A673 (cell line): ENCODE measurements at regions not wholly inside any gene's neighbourhood (a gene's known extent, or its start where the extent isn't known, plus 50 kb on each side); places are given as distances from the start of the nearest gene placed in this dataset.

Experiments used
- BruUV-seq: library from RNA; stranded (reverse); fragments of 400-500 nt; replicated peaks from 2 replicates; lab custom pipeline; 2021; lab: Mats Ljungman, UMichigan
- CTCF ChIA-PET: fragments of 300-600 bp; sonication (Branson Sonifier 250); formaldehyde crosslinking; loops from one replicate; lab custom pipeline; 2022; ENCODE audit warnings: antibody characterized with exemption; lab: Charles Lee
- POLR2A ChIA-PET: fragments of 300-600 bp; sonication (Branson Sonifier 250); formaldehyde crosslinking; loops from one replicate; lab custom pipeline; 2022; ENCODE audit warnings: antibody characterized with exemption; ENCODE audit not compliant: low non-redundant PET; lab: Charles Lee
- DNase-seq: peaks from one replicate; pipeline ENCODE4 v3.0.0-alpha.2; 2015; ENCODE audit warnings: low spot score
- H3K27ac ChIP-seq: fragments of 200-600 bp; sonication (generic); 2 replicates; pipeline ENCODE4 v1.5.1; 2016; ENCODE audit warnings: mixed run types, low read depth, mild to moderate bottlenecking, mixed read lengths, antibody characterized with exemption, low read length; ENCODE audit not compliant: poor library complexity, severe bottlenecking
- H3K27me3 ChIP-seq: fragments of 200-600 bp; sonication (generic); replicated peaks from 2 replicates; pipeline ENCODE4 v1.6.1; 2017; ENCODE audit warnings: mixed run types, low read depth, mild to moderate bottlenecking, mixed read lengths, antibody characterized with exemption, low read length; ENCODE audit not compliant: insufficient read depth, poor library complexity
- H3K36me3 ChIP-seq: fragments of 200-600 bp; sonication (generic); 2 replicates; pipeline ENCODE4 v1.6.1; 2016; ENCODE audit warnings: mixed run types, mild to moderate bottlenecking, mixed read lengths, antibody characterized with exemption, low read length; ENCODE audit not compliant: insufficient read depth, poor library complexity, severe bottlenecking
- H3K4me1 ChIP-seq: fragments of 200-600 bp; sonication (generic); 2 replicates; pipeline ENCODE4 v1.6.1; 2017; ENCODE audit warnings: mixed run types, mild to moderate bottlenecking, mixed read lengths, antibody characterized with exemption, low read length; ENCODE audit not compliant: insufficient read depth, poor library complexity, severe bottlenecking
- H3K4me3 ChIP-seq: fragments of 200-600 bp; sonication (generic); 2 replicates; pipeline ENCODE4 v1.5.1; 2016; ENCODE audit warnings: low read depth, mixed run types, mild to moderate bottlenecking, mixed read lengths, low read length; ENCODE audit not compliant: poor library complexity, severe bottlenecking
- H3K9me3 ChIP-seq: fragments of 200-600 bp; sonication (generic); 2 replicates; pipeline ENCODE4 v1.6.1; 2016; ENCODE audit warnings: mixed run types, low read depth, mild to moderate bottlenecking, mixed read lengths, antibody characterized with exemption, low read length; ENCODE audit not compliant: poor library complexity, severe bottlenecking
- EZH2 ChIP-seq: fragments of 200-600 bp; sonication (generic); IDR thresholded peaks from 2 replicates; pipeline ENCODE4 v1.6.1; 2017; ENCODE audit warnings: borderline replicate concordance, low read depth, mild to moderate bottlenecking, mixed read lengths, antibody characterized with exemption, low read length; ENCODE audit not compliant: poor library complexity, severe bottlenecking
- intact Hi-C: fragments of 100-400 bp; cut with micrococcal nuclease; formaldehyde crosslinking; loops from one replicate; pipeline ENCODE4 v1.10.0; 2022; ENCODE audit not compliant: unreplicated experiment
- TF ChIP-seq, protein P1 (sequence below): fragments of 300-800, 200-600 bp; sonication (generic); conservative IDR thresholded peaks from 2 replicates; pipeline ENCODE4 v1.5.1; 2017; ENCODE audit warnings: low read depth, mild to moderate bottlenecking, antibody characterized with exemption, low read length, moderate library complexity, mixed read lengths

DNA sequence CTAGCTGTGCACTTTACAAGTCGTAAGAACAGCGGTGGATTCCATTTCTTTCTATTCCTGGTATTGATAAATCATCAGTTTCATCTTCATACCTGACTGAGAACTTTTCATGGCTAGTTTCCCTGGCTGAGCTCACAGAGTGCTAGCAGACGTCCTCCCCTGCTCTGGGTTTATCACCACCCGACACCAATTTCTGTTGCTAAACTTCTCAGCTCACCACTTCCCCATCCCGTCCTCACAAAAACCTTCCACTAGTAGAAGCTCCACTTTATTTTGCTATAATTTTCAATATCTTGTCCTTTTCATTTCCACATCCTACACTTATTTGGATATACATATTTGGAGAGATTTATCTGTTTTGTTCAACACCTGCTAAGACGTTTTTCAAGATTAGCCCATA is 869.4 kb upstream of the FRG1 start:
- H3K36me3 ChIP-seq: no peaks in the 10 kb centered on the region
- TF ChIP-seq, protein P1, sequence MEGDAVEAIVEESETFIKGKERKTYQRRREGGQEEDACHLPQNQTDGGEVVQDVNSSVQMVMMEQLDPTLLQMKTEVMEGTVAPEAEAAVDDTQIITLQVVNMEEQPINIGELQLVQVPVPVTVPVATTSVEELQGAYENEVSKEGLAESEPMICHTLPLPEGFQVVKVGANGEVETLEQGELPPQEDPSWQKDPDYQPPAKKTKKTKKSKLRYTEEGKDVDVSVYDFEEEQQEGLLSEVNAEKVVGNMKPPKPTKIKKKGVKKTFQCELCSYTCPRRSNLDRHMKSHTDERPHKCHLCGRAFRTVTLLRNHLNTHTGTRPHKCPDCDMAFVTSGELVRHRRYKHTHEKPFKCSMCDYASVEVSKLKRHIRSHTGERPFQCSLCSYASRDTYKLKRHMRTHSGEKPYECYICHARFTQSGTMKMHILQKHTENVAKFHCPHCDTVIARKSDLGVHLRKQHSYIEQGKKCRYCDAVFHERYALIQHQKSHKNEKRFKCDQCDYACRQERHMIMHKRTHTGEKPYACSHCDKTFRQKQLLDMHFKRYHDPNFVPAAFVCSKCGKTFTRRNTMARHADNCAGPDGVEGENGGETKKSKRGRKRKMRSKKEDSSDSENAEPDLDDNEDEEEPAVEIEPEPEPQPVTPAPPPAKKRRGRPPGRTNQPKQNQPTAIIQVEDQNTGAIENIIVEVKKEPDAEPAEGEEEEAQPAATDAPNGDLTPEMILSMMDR: no peak
- no peak for TF ChIP-seq EZH2
- BruUV-seq: no TSS peak
- CTCF ChIA-PET: no interaction called here
- H3K4me1 ChIP-seq: no peaks in the 10 kb centered on the region
- H3K27me3 ChIP-seq: peaks cover 64% of the 10 kb centered on the region
- H3K4me3 ChIP-seq: no peak overlapping the region
- H3K27ac ChIP-seq: no peak overlapping the region
- intact Hi-C loops: no loop called here
- POLR2A ChIA-PET: interaction anchor here (0.6 kb wide), 1 partner anchor 1105 kb away, joined by 6 read pairs; no protein-coding TSS in a partner anchor
- no peak for DNase-seq
- no peaks in the 10 kb centered on the region for H3K9me3 ChIP-seq

DNA sequence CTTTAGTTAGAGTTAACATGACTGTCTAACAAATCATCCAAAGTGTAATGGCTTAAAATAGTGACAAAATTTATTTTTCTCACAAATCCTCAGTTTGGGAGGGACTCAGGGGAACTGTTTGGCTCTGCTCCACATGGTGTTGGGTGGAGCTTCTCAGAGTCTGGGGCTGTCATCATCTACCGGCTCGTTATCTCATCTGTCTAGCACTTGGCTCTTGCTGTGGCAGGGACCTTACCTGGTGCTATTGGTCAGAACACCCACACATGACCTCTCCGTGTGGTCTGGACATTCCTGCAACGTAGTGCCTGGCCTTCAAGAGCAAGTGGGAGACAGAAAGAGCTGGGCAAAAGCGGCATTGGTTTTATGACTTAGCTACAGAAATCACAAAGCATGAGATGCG is 866.9 kb upstream of the FRG1 start:
- no peaks in the 10 kb centered on the region for H3K4me1 ChIP-seq
- no peaks in the 10 kb centered on the region for H3K36me3 ChIP-seq
- H3K9me3 ChIP-seq: no peaks in the 10 kb centered on the region
- ChIA-PET CTCF (no interaction called here), POLR2A (no interaction called here)
- H3K27ac ChIP-seq: no peak overlapping the region
- intact Hi-C loops: no loop called here
- no peak overlapping the region for H3K4me3 ChIP-seq
- H3K27me3 ChIP-seq: peaks cover 39% of the 10 kb centered on the region
- DNase-seq: no peak
- BruUV-seq: no TSS peak
- no peak for TF ChIP-seq EZH2
- TF ChIP-seq, protein P1: no peak

DNA sequence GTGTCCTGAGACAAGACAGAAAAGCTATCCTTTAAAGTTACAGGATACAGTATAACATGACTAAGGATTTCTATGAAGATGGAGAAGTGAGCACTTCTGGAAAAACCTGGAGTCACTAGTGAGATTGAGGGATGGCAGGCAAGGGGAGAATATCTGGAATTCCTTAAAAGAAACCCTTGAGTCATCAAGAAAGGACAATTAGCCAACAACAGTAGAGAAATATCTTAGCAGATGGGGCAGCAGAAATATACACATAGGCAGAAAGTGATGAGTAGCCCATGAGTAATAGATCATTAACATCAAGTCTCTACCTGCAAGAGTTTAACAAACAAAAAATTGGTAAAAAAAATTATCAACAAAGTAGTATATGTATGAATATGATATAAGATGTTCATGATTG is 858.8 kb upstream of the FRG1 start:
- H3K27me3 ChIP-seq: no peaks in the 10 kb centered on the region
- DNase-seq: no peak
- intact Hi-C loops: no loop called here
- CTCF ChIA-PET: no interaction called here
- TF ChIP-seq, protein P1: no peak
- TF ChIP-seq EZH2: no peak
- H3K36me3 ChIP-seq: no peaks in the 10 kb centered on the region
- no peaks in the 10 kb centered on the region for H3K9me3 ChIP-seq
- no peak overlapping the region for H3K4me3 ChIP-seq
- POLR2A ChIA-PET: no interaction called here
- H3K4me1 ChIP-seq: no peaks in the 10 kb centered on the region
- BruUV-seq: no TSS peak
- no peak overlapping the region for H3K27ac ChIP-seq
